Endothelial cell of umbilical vein (primary cell): ENCODE measurements at regions not wholly inside any gene's neighbourhood (a gene's known extent, or its start where the extent isn't known, plus 50 kb on each side); places are given as distances from the start of the nearest gene placed in this dataset.
"Not testable (repeated sequence)": the region's sequence is repeated elsewhere in the genome, so short reads cannot be mapped to it uniquely, and the experiment has no call there.

ENCODE experiments used
- BruUV-seq: library from RNA; stranded (reverse); fragments of 400-500 nt; replicated peaks from 2 replicates; lab custom pipeline; 2021; lab: Mats Ljungman, UMichigan
- CTCF ChIA-PET: fragments of 300-600, 350-600 bp; sonication (Branson Sonifier 250); formaldehyde crosslinking; loops from one replicate; lab custom pipeline; 2021; ENCODE audit warnings: antibody characterized with exemption, inconsistent platforms; lab: Charles Lee
- POLR2A ChIA-PET: fragments of 300-600, 350-600 bp; sonication (Branson Sonifier 250); formaldehyde crosslinking; loops from one replicate; lab custom pipeline; 2021; ENCODE audit warnings: antibody characterized with exemption, inconsistent platforms; lab: Charles Lee
- DNase-seq: peaks from one replicate; pipeline ENCODE4 v3.0.0-alpha.2; 2011; ENCODE audit warnings: low read depth, low spot score
- FAIRE-seq: peaks from 2 replicates; lab custom pipeline; 2011; peaks lifted over from hg19 to GRCh38; lab: Jason Lieb, UNC
- H2AFZ ChIP-seq: 2 replicates; pipeline ENCODE4 v1.6.0; 2012; ENCODE audit warnings: low read depth, low read length, control low read depth, inconsistent platforms
- H3K27ac ChIP-seq: 2 replicates; pipeline ENCODE4 v1.5.1; 2011; ENCODE audit warnings: low read depth, mild to moderate bottlenecking, control low read depth, low read length, moderate library complexity; ENCODE audit not compliant: insufficient read depth
- H3K27me3 ChIP-seq, 2 experiments: 2 replicates each; pipeline versions ENCODE4 v1.6.0 to v1.6.1; 2011; ENCODE audit warnings: low read length in 2 of 2, mixed read lengths in 1 of 2; ENCODE audit not compliant: control insufficient read depth in 2 of 2, insufficient read depth in 2 of 2
- H3K36me3 ChIP-seq, 2 experiments: 2 replicates in 1 of 2; 3 replicates in 1 of 2; pipeline ENCODE4 v1.5.1; 2011; ENCODE audit warnings: low read length in 2 of 2, mild to moderate bottlenecking in 1 of 2, moderate library complexity in 1 of 2; ENCODE audit not compliant: control insufficient read depth in 2 of 2, insufficient read depth in 2 of 2; ENCODE audit errors: extremely low read depth in 1 of 2
- H3K4me1 ChIP-seq: 3 replicates; pipeline ENCODE4 v1.5.1; 2011; ENCODE audit warnings: mild to moderate bottlenecking, low read length; ENCODE audit not compliant: control insufficient read depth, insufficient read depth; ENCODE audit errors: extremely low read depth
- H3K4me2 ChIP-seq: 2 replicates; pipeline ENCODE4 v1.6.1; 2011; ENCODE audit warnings: low read length, control low read depth, mixed read lengths; ENCODE audit not compliant: insufficient read depth
- H3K4me3 ChIP-seq, 3 experiments: fragments of 200-600 bp in 1 of 3; sonication (generic), shearing (Covaris generic) in 1 of 3; replicated peaks in 1 of 3; 2 replicates each; pipeline ENCODE4 v1.5.1; 2011 to 2016; ENCODE audit warnings: control low read depth in 3 of 3, low read length in 3 of 3, mild to moderate bottlenecking in 2 of 3, inconsistent platforms in 1 of 3, low read depth in 1 of 3, moderate library complexity in 1 of 3; ENCODE audit not compliant: insufficient read depth in 1 of 3
- H3K79me2 ChIP-seq: 2 replicates; pipeline ENCODE4 v1.6.0; 2012; ENCODE audit warnings: low read length, inconsistent platforms; ENCODE audit not compliant: control insufficient read depth, insufficient read depth
- H3K9ac ChIP-seq: replicated peaks from 2 replicates; pipeline ENCODE3; 2011; ENCODE audit warnings: low read length, control low read depth; ENCODE audit not compliant: insufficient read depth; ENCODE audit errors: extremely low read depth
- H3K9me1 ChIP-seq: replicated peaks from 3 replicates; pipeline ENCODE4 v1.6.0; 2011; ENCODE audit warnings: mild to moderate bottlenecking, low read length; ENCODE audit not compliant: control insufficient read depth, insufficient read depth; ENCODE audit errors: extremely low read depth
- H3K9me3 ChIP-seq: replicated peaks from 2 replicates; pipeline ENCODE4 v1.5.1; 2012; ENCODE audit warnings: low read length, inconsistent platforms; ENCODE audit not compliant: control insufficient read depth, insufficient read depth
- H4K20me1 ChIP-seq: replicated peaks from 2 replicates; pipeline ENCODE3; 2011; ENCODE audit warnings: mild to moderate bottlenecking, low read length; ENCODE audit not compliant: control insufficient read depth, insufficient read depth; ENCODE audit errors: extremely low read depth
- EZH2 ChIP-seq: IDR thresholded peaks from 2 replicates; pipeline ENCODE4 v1.6.1; 2012; ENCODE audit warnings: borderline replicate concordance, low read depth, mild to moderate bottlenecking, moderate library complexity, low read length, inconsistent platforms; ENCODE audit not compliant: severe bottlenecking
- GATA2 ChIP-seq: IDR thresholded peaks from 2 replicates; pipeline ENCODE4 v1.7.0; 2011; ENCODE audit warnings: low read depth, mild to moderate bottlenecking, moderate library complexity, mixed read lengths, low read length; ENCODE audit not compliant: insufficient read length, insufficient read depth
- JUN ChIP-seq: IDR thresholded peaks from 2 replicates; pipeline ENCODE4 v1.6.1; 2011; ENCODE audit warnings: borderline replicate concordance, low read depth; ENCODE audit not compliant: insufficient read length, insufficient read depth
- MYC ChIP-seq: IDR thresholded peaks from one replicate; pipeline ENCODE4 v1.6.1; 2011; ENCODE audit warnings: mild to moderate bottlenecking, low read depth, low read length
- POLR2A ChIP-seq: IDR thresholded peaks from 2 replicates; pipeline ENCODE4 v1.6.1; 2012; ENCODE audit warnings: low read depth, mild to moderate bottlenecking, control low read depth, low read length
- POLR2AphosphoS5 ChIP-seq: IDR thresholded peaks from 2 replicates; pipeline ENCODE4 v1.6.1; 2012; ENCODE audit warnings: low read depth, mild to moderate bottlenecking, control low read depth, low read length, moderate library complexity; ENCODE audit not compliant: insufficient read depth
- dilution Hi-C: fragments of 300-500 bp; cut with MboI; formaldehyde crosslinking; loops from one replicate; pipeline ENCODE4 v1.15.0; 2019; ENCODE audit warnings: low sequenced_read_pairs; ENCODE audit not compliant: extremely low pct_ligation_motif_present
- intact Hi-C: fragments of 100-400 bp; cut with micrococcal nuclease; formaldehyde crosslinking; loops from one replicate; pipeline ENCODE4 v1.10.0; 2022
- TF ChIP-seq, protein P1 (sequence below), 2 donors: IDR thresholded peaks; 1 replicate in 1 of 2; 2 replicates in 1 of 2; pipeline ENCODE4 v1.5.1; 2011; ENCODE audit warnings: low read length in 2 of 2, mild to moderate bottlenecking in 2 of 2, moderate library complexity in 2 of 2, control low read depth in 1 of 2, inconsistent platforms in 1 of 2, low read depth in 1 of 2; ENCODE audit not compliant: insufficient read depth in 1 of 2; ENCODE audit errors: extremely low read depth in 1 of 2
- TF ChIP-seq, protein P2 (sequence below): IDR thresholded peaks from 2 replicates; pipeline ENCODE4 v1.6.1; 2011; ENCODE audit not compliant: insufficient read depth, insufficient read length

DNA sequence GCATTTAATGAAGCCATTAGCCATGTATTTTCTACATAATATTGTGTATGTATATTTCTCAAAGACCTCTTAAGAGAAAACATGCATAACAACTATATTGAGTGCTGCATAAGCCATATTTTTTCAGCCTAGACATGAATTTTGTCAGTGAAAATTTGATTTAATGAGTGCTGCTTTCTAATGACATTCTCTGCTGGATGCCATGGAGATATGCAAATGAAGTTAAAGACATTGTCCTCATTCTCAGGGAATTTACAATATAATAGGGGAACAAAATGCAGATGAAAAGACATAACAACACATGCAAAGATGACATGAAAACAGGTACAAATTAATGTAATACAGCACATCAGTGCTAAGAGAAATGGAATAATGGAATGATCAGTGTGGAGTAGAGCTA is 118.7 kb downstream of the ATOH1 start:
- H3K79me2 ChIP-seq, result no peaks in the 10 kb centered on the region
- no peaks in the 10 kb centered on the region for H3K9me3 ChIP-seq
- no peaks in the 10 kb centered on the region for H3K27me3 ChIP-seq
- ChIA-PET POLR2A (no interaction called here), CTCF (no interaction called here)
- DNase-seq, result no peak
- H2AFZ ChIP-seq, result no peak overlapping the region
- no peak overlapping the region for H3K4me2 ChIP-seq
- dilution Hi-C loops (no loop called here), intact Hi-C loops (no loop called here)
- no peak for FAIRE-seq
- BruUV-seq, result no TSS peak
- H3K27ac ChIP-seq, result no peak overlapping the region
- H4K20me1 ChIP-seq, result no peaks in the 10 kb centered on the region
- no peaks in the 10 kb centered on the region for H3K9me1 ChIP-seq
- no peaks in the 10 kb centered on the region for H3K4me1 ChIP-seq
- H3K9ac ChIP-seq, result no peak overlapping the region
- no peak overlapping the region for H3K4me3 ChIP-seq
- H3K36me3 ChIP-seq, result no peaks in the 10 kb centered on the region
- TF ChIP-seq, protein P1, sequence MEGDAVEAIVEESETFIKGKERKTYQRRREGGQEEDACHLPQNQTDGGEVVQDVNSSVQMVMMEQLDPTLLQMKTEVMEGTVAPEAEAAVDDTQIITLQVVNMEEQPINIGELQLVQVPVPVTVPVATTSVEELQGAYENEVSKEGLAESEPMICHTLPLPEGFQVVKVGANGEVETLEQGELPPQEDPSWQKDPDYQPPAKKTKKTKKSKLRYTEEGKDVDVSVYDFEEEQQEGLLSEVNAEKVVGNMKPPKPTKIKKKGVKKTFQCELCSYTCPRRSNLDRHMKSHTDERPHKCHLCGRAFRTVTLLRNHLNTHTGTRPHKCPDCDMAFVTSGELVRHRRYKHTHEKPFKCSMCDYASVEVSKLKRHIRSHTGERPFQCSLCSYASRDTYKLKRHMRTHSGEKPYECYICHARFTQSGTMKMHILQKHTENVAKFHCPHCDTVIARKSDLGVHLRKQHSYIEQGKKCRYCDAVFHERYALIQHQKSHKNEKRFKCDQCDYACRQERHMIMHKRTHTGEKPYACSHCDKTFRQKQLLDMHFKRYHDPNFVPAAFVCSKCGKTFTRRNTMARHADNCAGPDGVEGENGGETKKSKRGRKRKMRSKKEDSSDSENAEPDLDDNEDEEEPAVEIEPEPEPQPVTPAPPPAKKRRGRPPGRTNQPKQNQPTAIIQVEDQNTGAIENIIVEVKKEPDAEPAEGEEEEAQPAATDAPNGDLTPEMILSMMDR (IDR thresholded peaks at IDR 0.05; ENCODE audit: extremely low read depth in 1 of 2, insufficient read depth in 1 of 2, low read depth in 1 of 2, low read length in 2 of 2), result no peak
- no peak for TF ChIP-seq EZH2
- TF ChIP-seq, protein P2, sequence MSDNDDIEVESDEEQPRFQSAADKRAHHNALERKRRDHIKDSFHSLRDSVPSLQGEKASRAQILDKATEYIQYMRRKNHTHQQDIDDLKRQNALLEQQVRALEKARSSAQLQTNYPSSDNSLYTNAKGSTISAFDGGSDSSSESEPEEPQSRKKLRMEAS, result no peak
- TF ChIP-seq GATA2, result no peak
- TF ChIP-seq POLR2AphosphoS5, result no peak
- TF ChIP-seq POLR2A, result no peak
- no peak for TF ChIP-seq JUN
- TF ChIP-seq MYC, result no peak

DNA sequence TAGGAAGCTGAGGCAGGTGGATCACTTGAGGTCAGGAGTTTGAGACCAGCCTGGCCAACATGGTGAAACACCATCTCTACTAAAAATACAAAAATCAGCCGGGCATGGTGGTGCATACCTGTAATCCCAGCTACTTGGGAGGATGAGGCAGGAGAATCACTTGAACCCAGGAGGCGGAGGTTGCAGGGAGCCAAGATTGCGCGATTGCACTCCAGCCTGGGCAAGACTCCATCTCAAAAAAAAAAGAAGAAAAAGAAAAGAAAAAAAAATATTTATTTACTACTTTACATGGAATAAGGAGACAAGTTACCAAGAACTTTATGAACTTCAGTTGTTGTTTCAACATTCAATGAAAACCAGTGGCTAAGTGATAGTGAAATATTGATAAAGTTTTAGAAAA is 121.7 kb downstream of the ATOH1 start:
- H3K79me2 ChIP-seq, DNase-seq, BruUV-seq, H3K4me3 ChIP-seq, POLR2A ChIA-PET, H3K4me1 ChIP-seq, H3K9ac ChIP-seq, H2AFZ ChIP-seq, CTCF ChIA-PET, FAIRE-seq, H3K9me1 ChIP-seq, H4K20me1 ChIP-seq, H3K4me2 ChIP-seq, intact Hi-C loops, H3K27me3 ChIP-seq, H3K27ac ChIP-seq, dilution Hi-C loops, H3K36me3 ChIP-seq, H3K9me3 ChIP-seq: not testable (repeated sequence)
